ENCODE measurements at regions not wholly inside any gene's neighbourhood (a gene's known extent, or its start where the extent isn't known, plus 50 kb on each side); places are given as distances from the start of the nearest gene placed in this dataset.

DNA sequence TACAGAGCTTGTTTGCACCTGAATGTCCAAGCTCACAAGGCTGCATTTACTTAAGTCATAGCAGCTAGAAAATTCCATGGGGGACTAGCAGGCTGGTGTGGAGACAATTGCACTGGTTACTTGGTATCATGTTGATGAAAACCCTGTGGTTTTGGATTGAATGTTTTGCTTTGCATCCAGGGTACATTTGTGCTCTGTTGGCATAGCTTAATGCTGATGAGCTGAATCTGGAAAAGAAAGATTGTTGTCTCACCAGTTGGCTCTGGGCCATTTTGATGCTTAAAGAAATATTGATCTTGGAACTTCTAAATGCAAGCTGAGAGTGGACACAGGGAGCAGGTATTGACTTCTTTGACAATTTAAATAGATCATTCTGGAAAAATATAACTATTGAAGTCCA is 122.5 kb upstream of the MBL2 start:
- TF ChIP-seq, protein P1, sequence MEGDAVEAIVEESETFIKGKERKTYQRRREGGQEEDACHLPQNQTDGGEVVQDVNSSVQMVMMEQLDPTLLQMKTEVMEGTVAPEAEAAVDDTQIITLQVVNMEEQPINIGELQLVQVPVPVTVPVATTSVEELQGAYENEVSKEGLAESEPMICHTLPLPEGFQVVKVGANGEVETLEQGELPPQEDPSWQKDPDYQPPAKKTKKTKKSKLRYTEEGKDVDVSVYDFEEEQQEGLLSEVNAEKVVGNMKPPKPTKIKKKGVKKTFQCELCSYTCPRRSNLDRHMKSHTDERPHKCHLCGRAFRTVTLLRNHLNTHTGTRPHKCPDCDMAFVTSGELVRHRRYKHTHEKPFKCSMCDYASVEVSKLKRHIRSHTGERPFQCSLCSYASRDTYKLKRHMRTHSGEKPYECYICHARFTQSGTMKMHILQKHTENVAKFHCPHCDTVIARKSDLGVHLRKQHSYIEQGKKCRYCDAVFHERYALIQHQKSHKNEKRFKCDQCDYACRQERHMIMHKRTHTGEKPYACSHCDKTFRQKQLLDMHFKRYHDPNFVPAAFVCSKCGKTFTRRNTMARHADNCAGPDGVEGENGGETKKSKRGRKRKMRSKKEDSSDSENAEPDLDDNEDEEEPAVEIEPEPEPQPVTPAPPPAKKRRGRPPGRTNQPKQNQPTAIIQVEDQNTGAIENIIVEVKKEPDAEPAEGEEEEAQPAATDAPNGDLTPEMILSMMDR (IDR thresholded peaks at IDR 0.05; ENCODE audit: extremely low read depth, missing control alignments) = no peak
- no peak for DNase-seq (ENCODE audit: low spot score)

DNA sequence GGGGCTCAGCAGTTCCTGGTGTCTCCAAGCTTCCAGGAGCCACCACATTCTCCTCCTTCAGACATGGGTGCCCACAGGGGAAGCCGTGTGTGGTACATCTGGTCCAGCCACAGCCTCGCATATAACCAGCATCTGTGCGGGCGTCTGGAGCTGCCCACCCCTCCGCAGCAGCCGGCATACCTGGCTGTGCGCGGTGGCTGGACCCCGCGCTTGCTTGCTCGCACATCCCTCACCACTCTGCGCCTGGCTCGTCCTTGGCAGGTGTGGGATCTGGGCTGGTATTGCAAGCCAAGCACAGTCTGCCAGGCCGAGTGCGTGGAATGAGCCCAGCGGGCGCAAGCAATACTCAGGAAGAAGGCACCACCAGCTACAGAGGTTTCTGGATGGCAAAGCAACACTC is 117.7 kb upstream of the MBL2 start:
- TF ChIP-seq, protein P1 (IDR thresholded peaks at IDR 0.05; ENCODE audit: extremely low read depth, missing control alignments) = no peak

DNA sequence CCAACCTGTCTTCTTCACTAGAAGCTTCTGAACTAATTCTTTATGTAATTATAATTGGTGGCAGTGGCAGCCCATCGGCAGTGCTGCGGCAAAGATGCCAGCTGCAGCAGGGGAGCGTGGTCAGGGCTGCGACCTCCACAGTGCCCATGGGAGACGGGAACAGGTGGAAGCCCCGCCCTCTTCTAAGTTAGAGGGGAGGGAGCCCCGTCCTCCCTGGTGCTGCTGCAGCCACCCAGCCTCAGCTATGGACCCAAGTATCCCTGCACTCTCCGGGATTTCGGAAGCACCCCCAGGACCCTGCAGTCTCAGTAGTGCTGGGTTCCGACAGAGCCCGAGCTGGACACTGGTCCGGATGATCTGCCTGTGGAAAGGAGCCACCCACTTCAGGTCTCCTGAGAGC is 117.0 kb upstream of the MBL2 start:
- TF ChIP-seq, protein P1 (IDR thresholded peaks at IDR 0.05; ENCODE audit: extremely low read depth, missing control alignments) = no peak
- no peak for DNase-seq (ENCODE audit: low spot score)

More for the DNA sequence above, 117.7 kb upstream of the MBL2 start:
- no peak for DNase-seq (ENCODE audit: low spot score)

DNA sequence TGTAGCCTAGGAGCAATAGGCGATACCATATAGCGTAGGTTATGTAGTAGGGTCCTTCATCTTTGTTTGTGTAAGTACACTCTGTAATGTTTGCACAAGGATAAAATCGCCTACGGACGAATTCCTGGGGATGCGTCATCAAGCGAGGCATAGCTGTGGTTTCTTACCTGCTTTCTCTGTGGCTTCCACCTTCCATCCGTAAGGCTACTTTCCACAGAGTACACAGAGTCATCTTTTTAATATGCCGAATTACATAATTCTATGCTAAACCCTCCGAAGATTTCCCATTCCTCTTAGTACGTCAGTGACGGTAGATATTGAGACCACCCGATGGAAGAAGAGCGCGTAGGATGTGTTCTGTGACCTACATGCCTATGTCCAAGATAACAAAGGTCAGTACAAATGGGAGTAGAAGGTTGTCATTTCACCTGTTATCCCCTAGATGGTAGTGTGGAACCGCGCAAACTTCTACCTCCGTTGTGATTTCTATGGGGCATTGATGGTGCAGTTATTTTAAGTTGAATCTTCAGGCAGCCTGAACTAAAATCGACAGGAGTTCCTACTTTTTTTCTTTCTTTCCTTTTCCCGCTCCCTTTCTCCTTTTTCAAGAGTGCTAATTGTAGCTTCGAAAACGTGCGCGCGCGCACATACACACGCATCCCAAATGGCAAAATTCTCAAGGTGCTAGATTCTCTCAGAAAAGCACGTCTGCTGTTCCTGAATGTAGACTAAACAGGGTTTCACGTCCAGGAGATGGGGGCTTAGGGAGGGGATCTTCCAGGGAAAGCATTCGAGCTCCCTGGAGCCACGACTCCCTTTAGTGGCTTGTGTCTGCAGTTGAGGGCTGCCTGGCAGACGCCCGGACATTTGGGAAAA is 111.7 kb upstream of the MBL2 start:
- TF ChIP-seq, protein P1 (IDR thresholded peaks at IDR 0.05; ENCODE audit: extremely low read depth, missing control alignments) = peak; percentile 53
- peak; percentile 70 for DNase-seq (ENCODE audit: low spot score)

DNA sequence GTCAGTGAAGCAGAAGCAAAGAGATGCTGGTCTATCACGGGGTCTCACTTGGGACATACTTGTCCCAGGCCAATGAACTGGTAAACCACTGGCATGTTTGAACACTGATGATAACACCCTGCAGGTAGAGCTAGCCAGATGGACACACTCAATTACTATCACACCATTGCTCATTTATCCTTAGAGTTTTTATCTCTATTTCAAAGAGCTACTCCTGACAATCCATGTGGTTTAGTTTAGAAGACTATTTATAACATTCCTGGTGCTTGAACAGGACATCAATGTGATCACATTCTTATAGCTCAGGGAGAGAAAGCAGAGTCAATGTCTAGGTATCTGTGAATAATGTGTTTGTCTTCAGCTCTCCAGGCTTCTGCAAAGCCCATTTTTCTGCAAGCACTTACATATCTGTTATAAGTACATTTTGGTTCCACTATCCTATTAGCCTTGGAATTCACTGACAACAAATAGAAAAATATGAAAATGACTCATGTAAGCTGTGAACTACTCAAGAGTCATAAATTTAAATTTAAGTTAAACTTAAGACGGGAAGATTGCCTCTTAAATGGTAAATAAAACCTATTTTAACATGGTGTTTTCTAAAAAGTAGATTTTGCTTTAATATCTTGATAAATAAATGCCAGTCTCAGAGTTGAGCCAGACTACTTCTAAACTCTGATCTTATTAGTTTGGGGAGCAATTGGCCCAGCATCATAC is 106.7 kb upstream of the MBL2 start:
- TF ChIP-seq, protein P1 (IDR thresholded peaks at IDR 0.05; ENCODE audit: extremely low read depth, missing control alignments) = no peak
- no peak for DNase-seq (ENCODE audit: low spot score)

DNA sequence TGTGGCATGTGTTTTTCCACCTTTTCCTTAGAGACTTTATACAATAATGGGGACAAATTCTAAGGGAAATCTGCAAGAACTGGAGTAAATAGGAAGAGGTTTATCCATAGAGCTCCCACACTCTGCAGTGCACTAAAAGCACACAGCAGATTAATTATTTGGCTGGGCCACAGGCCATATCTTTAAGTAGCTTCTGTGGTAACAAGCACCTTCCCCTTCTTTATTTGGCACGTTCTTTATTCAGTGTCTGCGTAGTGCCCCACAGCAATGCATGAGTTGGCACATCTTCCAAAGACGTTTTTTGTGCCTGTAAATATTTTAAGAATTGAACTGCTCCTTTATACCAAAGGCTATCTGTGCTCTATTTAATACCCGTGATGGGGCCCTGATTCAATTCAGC is 104.9 kb upstream of the MBL2 start:
- TF ChIP-seq, protein P1 (IDR thresholded peaks at IDR 0.05; ENCODE audit: extremely low read depth, missing control alignments) = no peak
- DNase-seq (ENCODE audit: low spot score) = no peak

DNA sequence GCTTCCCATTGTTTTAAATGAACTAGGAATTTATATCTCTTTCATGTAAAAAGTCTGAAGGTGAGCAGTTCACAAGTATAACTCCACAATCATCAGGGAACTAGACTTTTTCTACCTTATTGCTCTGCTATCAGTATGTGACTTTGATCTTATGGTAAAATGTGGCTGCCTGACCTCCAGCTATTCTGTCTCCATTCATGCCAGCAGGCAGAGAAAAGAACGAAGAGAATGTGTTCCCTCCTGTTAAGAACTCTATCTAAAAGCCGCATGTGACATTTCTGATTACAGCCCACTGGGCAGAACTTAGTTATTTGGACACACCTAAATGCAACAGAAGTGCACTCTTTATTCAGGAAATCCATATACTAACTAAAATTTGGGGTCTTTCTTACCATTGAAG is 102.8 kb upstream of the MBL2 start:
- no peak for DNase-seq (ENCODE audit: low spot score)
- TF ChIP-seq, protein P1 (IDR thresholded peaks at IDR 0.05; ENCODE audit: extremely low read depth, missing control alignments) = no peak
